ENCODE measurements at regions not wholly inside any gene's neighbourhood (a gene's known extent, or its start where the extent isn't known, plus 50 kb on each side); places are given as distances from the start of the nearest gene placed in this dataset.

DNA sequence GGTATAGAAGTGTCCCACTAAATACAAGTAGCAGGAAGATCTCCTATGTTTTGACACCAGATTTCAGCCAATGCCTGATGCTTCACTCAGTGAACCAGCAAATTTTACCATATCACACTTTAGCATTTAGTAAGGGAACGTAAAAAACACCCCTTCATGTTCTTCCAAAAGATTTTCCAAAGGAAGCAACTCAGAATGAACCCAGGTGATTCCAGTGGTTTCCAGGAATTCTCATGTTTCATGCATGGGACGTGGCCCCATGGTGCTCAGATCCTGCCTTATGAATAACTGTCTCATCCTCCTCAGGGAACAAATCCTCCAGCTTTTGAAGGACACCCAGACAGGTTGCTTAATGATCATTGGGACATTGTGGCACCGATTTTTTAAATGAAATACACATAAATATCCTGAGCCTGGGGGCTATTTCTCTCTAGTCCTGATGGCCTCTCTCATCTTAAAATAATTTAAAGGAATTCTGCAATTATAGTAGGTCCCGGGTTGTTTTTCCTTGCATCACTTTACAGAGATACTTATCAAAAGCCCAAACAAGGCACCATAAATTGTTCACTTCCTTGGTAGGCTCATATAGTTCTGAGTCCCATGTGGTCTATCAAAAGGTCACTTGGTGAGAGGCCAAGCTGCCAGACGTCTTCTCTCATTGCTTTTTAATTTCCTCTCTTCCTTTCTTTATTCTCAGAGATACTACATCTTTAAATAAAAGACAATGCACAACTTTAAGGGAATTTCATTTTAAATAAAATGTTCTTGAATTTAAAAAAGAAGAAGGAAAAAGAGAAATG lies 261.0 kb downstream of the ZNF516 start:
- TF ChIP-seq POLR2AphosphoS5 (IDR thresholded peaks at IDR 0.05; ENCODE audit: insufficient read depth in 1 of 2, low read depth in 1 of 2) = no peak
- TF ChIP-seq POLR2A (IDR thresholded peaks at IDR 0.05) = no peak
- TF ChIP-seq, protein P1, sequence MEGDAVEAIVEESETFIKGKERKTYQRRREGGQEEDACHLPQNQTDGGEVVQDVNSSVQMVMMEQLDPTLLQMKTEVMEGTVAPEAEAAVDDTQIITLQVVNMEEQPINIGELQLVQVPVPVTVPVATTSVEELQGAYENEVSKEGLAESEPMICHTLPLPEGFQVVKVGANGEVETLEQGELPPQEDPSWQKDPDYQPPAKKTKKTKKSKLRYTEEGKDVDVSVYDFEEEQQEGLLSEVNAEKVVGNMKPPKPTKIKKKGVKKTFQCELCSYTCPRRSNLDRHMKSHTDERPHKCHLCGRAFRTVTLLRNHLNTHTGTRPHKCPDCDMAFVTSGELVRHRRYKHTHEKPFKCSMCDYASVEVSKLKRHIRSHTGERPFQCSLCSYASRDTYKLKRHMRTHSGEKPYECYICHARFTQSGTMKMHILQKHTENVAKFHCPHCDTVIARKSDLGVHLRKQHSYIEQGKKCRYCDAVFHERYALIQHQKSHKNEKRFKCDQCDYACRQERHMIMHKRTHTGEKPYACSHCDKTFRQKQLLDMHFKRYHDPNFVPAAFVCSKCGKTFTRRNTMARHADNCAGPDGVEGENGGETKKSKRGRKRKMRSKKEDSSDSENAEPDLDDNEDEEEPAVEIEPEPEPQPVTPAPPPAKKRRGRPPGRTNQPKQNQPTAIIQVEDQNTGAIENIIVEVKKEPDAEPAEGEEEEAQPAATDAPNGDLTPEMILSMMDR (IDR thresholded peaks at IDR 0.05) = no peak
- no peaks in the 10 kb centered on the region for H3K27me3 ChIP-seq
- H3K4me1 ChIP-seq = peaks cover 8% of the 10 kb centered on the region
- H3K9me3 ChIP-seq = no peaks in the 10 kb centered on the region
- no peak overlapping the region for H3K4me3 ChIP-seq
- DNase-seq (ENCODE audit: extremely low spot score in 2 of 2) = no peak
- intact Hi-C loops (cut with DNase I) = no loop called here
- no peaks in the 10 kb centered on the region for H3K36me3 ChIP-seq
- no peak overlapping the region for H3K27ac ChIP-seq

DNA sequence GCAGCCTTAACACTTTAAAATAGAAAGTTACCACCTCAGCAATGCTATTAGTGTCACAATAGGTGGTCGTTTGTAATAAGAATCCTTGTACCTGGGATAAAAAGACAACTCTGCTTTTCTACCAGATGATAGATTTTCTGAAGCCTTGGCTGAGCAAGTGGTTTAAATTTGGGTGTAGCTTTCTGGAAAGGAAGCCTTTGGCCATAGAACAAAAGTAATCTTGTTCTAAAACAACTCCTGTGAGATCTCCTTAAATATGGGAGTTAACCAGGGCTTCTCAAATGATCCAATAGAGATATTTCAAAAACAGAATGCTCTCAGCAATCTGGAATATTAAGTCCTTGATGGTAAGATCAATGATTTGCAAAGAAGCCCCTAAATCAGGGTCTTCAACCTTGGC lies 261.6 kb downstream of the ZNF516 start:
- no peaks in the 10 kb centered on the region for H3K36me3 ChIP-seq
- intact Hi-C loops (cut with DNase I) = no loop called here

DNA sequence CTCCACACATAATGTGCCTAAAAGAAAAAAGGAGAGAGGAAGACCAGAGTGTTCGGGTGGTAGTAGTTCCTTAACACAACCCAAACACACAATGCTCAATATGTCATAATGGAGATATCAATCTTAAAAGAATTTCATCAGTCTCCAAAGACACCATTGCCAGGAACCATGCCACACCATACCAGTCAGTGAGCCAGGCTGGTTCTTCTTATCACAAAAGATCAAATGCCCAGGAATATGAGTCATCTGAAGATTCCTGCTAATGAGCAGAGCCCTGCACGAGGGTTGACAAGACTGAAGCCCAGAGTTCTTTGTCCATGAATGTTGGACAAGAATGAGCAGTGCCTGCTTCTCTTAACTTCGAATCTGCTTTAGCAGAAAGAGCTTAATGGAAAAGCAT lies 262.3 kb downstream of the ZNF516 start:
- Histone ChIP-seq H3K27me3 (no peaks in the 10 kb centered on the region), H3K4me1 (peaks cover 8% of the 10 kb centered on the region), H3K27ac (no peak overlapping the region), H3K9me3 (no peaks in the 10 kb centered on the region), H3K4me3 (no peak overlapping the region), H3K36me3 (no peaks in the 10 kb centered on the region)
- DNase-seq (ENCODE audit: extremely low spot score in 2 of 2) = no peak
- no peak for TF ChIP-seq POLR2AphosphoS5 (IDR thresholded peaks at IDR 0.05; ENCODE audit: insufficient read depth in 1 of 2, low read depth in 1 of 2)
- TF ChIP-seq, protein P1 (IDR thresholded peaks at IDR 0.05) = no peak
- TF ChIP-seq POLR2A (IDR thresholded peaks at IDR 0.05) = no peak
- intact Hi-C loops (cut with DNase I) = no loop called here

More for the DNA sequence above, 261.6 kb downstream of the ZNF516 start:
- TF ChIP-seq POLR2A (IDR thresholded peaks at IDR 0.05) = no peak
- TF ChIP-seq, protein P1 (IDR thresholded peaks at IDR 0.05) = no peak
- TF ChIP-seq POLR2AphosphoS5 (IDR thresholded peaks at IDR 0.05; ENCODE audit: insufficient read depth in 1 of 2, low read depth in 1 of 2) = no peak
- no peak for DNase-seq (ENCODE audit: extremely low spot score in 2 of 2)
- no peaks in the 10 kb centered on the region for H3K27me3 ChIP-seq
- H3K4me1 ChIP-seq = peaks cover 8% of the 10 kb centered on the region
- H3K4me3 ChIP-seq = no peak overlapping the region
- H3K9me3 ChIP-seq = no peaks in the 10 kb centered on the region
- H3K27ac ChIP-seq = no peak overlapping the region

DNA sequence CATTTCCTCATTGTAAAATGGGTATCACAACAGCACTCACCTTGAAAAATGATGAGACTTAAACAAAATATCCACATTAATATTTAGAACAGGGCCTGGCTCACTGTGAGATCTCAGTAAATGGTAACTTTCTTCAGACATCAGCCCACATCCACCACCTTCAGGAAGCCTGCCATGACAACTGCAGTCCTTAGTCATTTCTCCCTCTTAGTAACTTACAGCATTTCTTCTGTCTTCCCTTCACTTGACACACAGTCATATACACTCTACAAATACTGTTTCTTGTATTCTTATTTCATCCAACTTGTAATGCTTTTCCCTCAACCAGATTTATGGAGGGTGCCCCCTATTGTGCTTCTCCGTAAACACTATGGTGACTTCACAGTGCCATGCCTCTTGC lies 263.0 kb downstream of the ZNF516 start:
- H3K27ac ChIP-seq = no peak overlapping the region
- no peak overlapping the region for H3K4me3 ChIP-seq
- no peaks in the 10 kb centered on the region for H3K36me3 ChIP-seq
- H3K27me3 ChIP-seq = no peaks in the 10 kb centered on the region
- intact Hi-C loops (cut with DNase I) = no loop called here
- peaks cover 8% of the 10 kb centered on the region for H3K4me1 ChIP-seq
- DNase-seq (ENCODE audit: extremely low spot score in 2 of 2) = no peak
- H3K9me3 ChIP-seq = no peaks in the 10 kb centered on the region
- no peak for TF ChIP-seq POLR2AphosphoS5 (IDR thresholded peaks at IDR 0.05; ENCODE audit: insufficient read depth in 1 of 2, low read depth in 1 of 2)
- TF ChIP-seq POLR2A (IDR thresholded peaks at IDR 0.05) = no peak
- TF ChIP-seq, protein P1 (IDR thresholded peaks at IDR 0.05) = no peak

DNA sequence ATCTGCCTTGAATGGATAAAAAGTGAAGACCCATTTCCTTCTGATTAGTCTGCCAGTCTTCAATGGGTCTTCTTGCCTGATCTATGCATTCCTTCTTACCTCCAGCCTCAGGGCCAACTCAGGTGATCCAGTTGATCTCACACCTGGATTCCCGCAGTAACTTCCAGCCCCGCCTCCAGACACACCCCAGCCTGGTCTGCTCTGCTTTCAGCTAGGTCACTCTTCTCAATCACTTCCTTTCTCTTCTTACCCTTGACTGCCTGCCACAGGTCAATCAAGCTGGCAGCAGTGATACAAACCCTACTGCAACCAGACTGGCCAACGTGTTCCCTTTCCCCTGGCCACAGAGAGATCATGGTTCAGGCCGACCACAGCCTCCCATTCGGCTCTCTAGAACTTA lies 263.6 kb downstream of the ZNF516 start:
- peaks cover 8% of the 10 kb centered on the region for H3K4me1 ChIP-seq
- H3K9me3 ChIP-seq = no peaks in the 10 kb centered on the region
- H3K27ac ChIP-seq = no peak overlapping the region
- H3K36me3 ChIP-seq = no peaks in the 10 kb centered on the region
- H3K27me3 ChIP-seq = no peaks in the 10 kb centered on the region
- intact Hi-C loops (cut with DNase I) = no loop called here
- no peak for TF ChIP-seq POLR2A (IDR thresholded peaks at IDR 0.05)
- TF ChIP-seq POLR2AphosphoS5 (IDR thresholded peaks at IDR 0.05; ENCODE audit: insufficient read depth in 1 of 2, low read depth in 1 of 2) = no peak
- TF ChIP-seq, protein P1 (IDR thresholded peaks at IDR 0.05) = no peak
- no peak for DNase-seq (ENCODE audit: extremely low spot score in 2 of 2)
- no peak overlapping the region for H3K4me3 ChIP-seq
